ENCODE measurements at regions not wholly inside any gene's neighbourhood (a gene's known extent, or its start where the extent isn't known, plus 50 kb on each side); places are given as distances from the start of the nearest gene placed in this dataset.

GRCh38 chr1:38287036-38287435 is 240.4 kb upstream of the POU3F1 start:
- no peak for ATAC-seq

More at GRCh38 chr1:38287036-38287435, 240.4 kb upstream of the POU3F1 start:
- 0 out of 2 replicates have a peak, but pooled peaks cover 2% of the 10 kb centered on the region for H3F3A ChIP-seq (replicated peaks; ENCODE audit: low read depth)
- no peak overlapping the region for H2AFZ ChIP-seq
- H3K79me2 ChIP-seq (replicated peaks; ENCODE audit: insufficient read depth), result no peaks in the 10 kb centered on the region
- H3K27ac ChIP-seq (ENCODE audit: low read depth), result no peak overlapping the region
- no peak for DNase-seq (ENCODE audit: low spot score)
- Mint-ChIP-seq H3K36me3 (ENCODE audit: low read depth) (no peaks in the 10 kb centered on the region), H3K4me3 (no peak overlapping the region), H3K9me3 (no peaks in the 10 kb centered on the region; the same call in 2 of the 3 replicates), H3K4me1 (peaks cover 40% of the 10 kb centered on the region), H3K27me3 (ENCODE audit: insufficient read depth, low read depth, poor library complexity) (peaks cover 6% of the 10 kb centered on the region), H3K27ac (no peak overlapping the region)
- H3K27me3 ChIP-seq (ENCODE audit: insufficient read depth), result no peaks in the 10 kb centered on the region
- H3K4me3 ChIP-seq, result no peak overlapping the region
- H4K20me1 ChIP-seq (replicated peaks; ENCODE audit: insufficient read depth), result no peaks in the 10 kb centered on the region
- H3K4me2 ChIP-seq, result no peak overlapping the region
- peaks cover 31% of the 10 kb centered on the region for H3K4me1 ChIP-seq (ENCODE audit: insufficient read depth)
- TF ChIP-seq STAT1 (IDR thresholded peaks at IDR 0.05; ENCODE audit: unreplicated experiment) (no peak), CTCF (conservative IDR thresholded peaks at IDR 0.05; ENCODE audit: low read depth in 2 of 2) (no peak), ETS1 (IDR thresholded peaks at IDR 0.05) (no peak), CREB1 (CRISPR knock-in tag; IDR thresholded peaks at IDR 0.05; ENCODE audit: low read depth) (no peak), EZH2phosphoT487 (IDR thresholded peaks at IDR 0.05; ENCODE audit: unreplicated experiment) (no peak), JUNB (IDR thresholded peaks at IDR 0.05; ENCODE audit: unreplicated experiment) (no peak), ZNF462 (CRISPR knock-in tag; IDR thresholded peaks at IDR 0.05) (no peak), REST (IDR thresholded peaks at IDR 0.05; ENCODE audit: unreplicated experiment) (no peak), ZNF331 (CRISPR knock-in tag; IDR thresholded peaks at IDR 0.05; ENCODE audit: low read depth) (no peak), NANOG (IDR thresholded peaks at IDR 0.05; ENCODE audit: borderline replicate concordance) (no peak), ZNF114 (CRISPR knock-in tag; IDR thresholded peaks at IDR 0.05) (no peak), EZH2 (IDR thresholded peaks at IDR 0.05; ENCODE audit: low read depth, unreplicated experiment) (no peak), POLR2AphosphoS5 (IDR thresholded peaks at IDR 0.05; ENCODE audit: low read depth) (no peak)
- no peaks in the 10 kb centered on the region for H3K36me3 ChIP-seq (ENCODE audit: insufficient read depth)
- no peaks in the 10 kb centered on the region for H3K9me2 ChIP-seq (ENCODE audit: insufficient read depth)

Data from GM23338 (cell line).